Erythroblast (primary cell): ENCODE measurements at regions not wholly inside any gene's neighbourhood (a gene's known extent, or its start where the extent isn't known, plus 50 kb on each side); places are given as distances from the start of the nearest gene placed in this dataset.

Experiments used
- GATA1 ChIP-seq: IDR thresholded peaks from 2 replicates; pipeline ENCODE4 v1.6.1; 2011; ENCODE audit warnings: low read depth, mild to moderate bottlenecking, control low read depth, low read length, moderate library complexity
- POLR2A ChIP-seq: IDR thresholded peaks from 2 replicates; pipeline ENCODE4 v1.6.1; 2011; ENCODE audit warnings: mild to moderate bottlenecking, low read length

GRCh38 chr13:103497404-103497803, 431.2 kb upstream of the SLC10A2 start:
- TF ChIP-seq POLR2A (no peak), GATA1 (no peak)
